Heart right ventricle (tissue), 16 donors: ENCODE measurements at regions not wholly inside any gene's neighbourhood (a gene's known extent, or its start where the extent isn't known, plus 50 kb on each side); places are given as distances from the start of the nearest gene placed in this dataset.

Experiments used
- ATAC-seq, 8 donors: fragments of 200-7000 bp; cut with Tn5 transposase; one replicate each; pipeline ENCODE4 v1.9.1; 2020; ENCODE audit warnings: mild to moderate bottlenecking in 8 of 8, moderate library complexity in 8 of 8, moderate number of reproducible peaks in 1 of 8
- DNase-seq, 2 donors: peaks; one replicate each; pipeline ENCODE4 v3.0.0-alpha.2; 2020
- H3K27ac ChIP-seq, 10 donors: fragments of 200-600 bp; sonication (generic) in 2 of 10; one replicate each; pipeline versions ENCODE4 v1.5.0 to v1.8.0; 2020 to 2022; ENCODE audit warnings: mild to moderate bottlenecking in 3 of 10
- H3K27me3 ChIP-seq, 7 donors: fragments of 200-600 bp; one replicate each; pipeline ENCODE4 v1.8.0; 2021 to 2022; ENCODE audit warnings: mild to moderate bottlenecking in 2 of 7
- H3K36me3 ChIP-seq, 9 donors: fragments of 200-600 bp; sonication (generic) in 1 of 9; one replicate each; pipeline versions ENCODE4 v1.5.0 to v1.8.0; 2020 to 2022; ENCODE audit warnings: mild to moderate bottlenecking in 2 of 9
- H3K4me1 ChIP-seq, 9 donors: fragments of 200-600 bp; sonication (generic) in 1 of 9; one replicate each; pipeline versions ENCODE4 v1.5.0 to v1.8.0; 2020 to 2022; ENCODE audit warnings: mild to moderate bottlenecking in 4 of 9
- H3K4me3 ChIP-seq, 10 donors: fragments of 200-600 bp; sonication (generic) in 2 of 10; one replicate each; pipeline versions ENCODE4 v1.5.0 to v1.8.0; 2020 to 2022; ENCODE audit warnings: mild to moderate bottlenecking in 7 of 10, moderate library complexity in 2 of 10
- H3K9me3 ChIP-seq, 11 donors: fragments of 200-600 bp in 10 of 11; sonication (generic) in 2 of 11; one replicate each; pipeline versions ENCODE4 v1.5.0 to v1.8.0; 2013 to 2022; ENCODE audit warnings: mild to moderate bottlenecking in 2 of 11, control low read depth in 1 of 11, moderate library complexity in 1 of 11
- WGBS, 2 donors: extraction: QIAGEN DNeasy Blood & Tissue Kit; methylation state at CpG; one replicate each; pipeline ENCODE4 v1.1.7; 2013; ENCODE audit warnings: inconsistent platforms in 1 of 2; 5-methylcytosine and 5-hydroxymethylcytosine counted together
- intact Hi-C, 10 donors: fragments of 100-400 bp; cut with DNase I; formaldehyde crosslinking; loops; one replicate each; pipeline versions ENCODE4 v1.11.1 to v1.14.2; 2022
- TF ChIP-seq, protein P1 (sequence below), 9 donors: fragments of 200-600 bp; sonication (generic) in 2 of 9; IDR thresholded peaks; one replicate each; pipeline versions ENCODE4 v1.5.0 to v1.8.0; 2021 to 2022; ENCODE audit warnings: antibody characterized with exemption in 9 of 9, mild to moderate bottlenecking in 5 of 9, moderate library complexity in 1 of 9
- donor health status: Arrhythmogenic right ventricular cardiomyopathy.
- donor health status: ischemic (EF 13 %, LVEDD 7.1; RV severe dilation, severe dysfunction).
- donor health status: healthy with polysubstance abuse.
- donor health status: DM: no; HTN: yes; CAD: no.
- donor health status: DM: no; HTN: no; CAD: no.
- donor health status: ischemic (EF 25% LVEDD 6.9; RV normal size, moderate dysfunction).
- donor health status: ischemic (EF 25% LVEDD 5.7; RV mildly dilated, moderate dysfunction).
- donor health status: healthy.
- donor health status: DM: yes; HTN: yes; CAD: no.
- donor health status: Ischemic cardiomyopathy.
- donor health status: ischemic (EF 35%, LVEDD 5.7; RV mildly dilated, moderate dysfunction).
- donor health status: nonischemic (EF 11% LVEDD 7.7; RV severe dilation, severe dysfunction).
- donor health status: DM: yes; HTN: yes; CAD: no.
- donor health status: PGD.
- donor health status: ischemic (EF 29% LVEDD 5.4; RV normal size, mild dysfunction).
- donor health status: nonischemic (EF 23%, LVEDD 6.1; RV moderate dilation, normal function).

DNA sequence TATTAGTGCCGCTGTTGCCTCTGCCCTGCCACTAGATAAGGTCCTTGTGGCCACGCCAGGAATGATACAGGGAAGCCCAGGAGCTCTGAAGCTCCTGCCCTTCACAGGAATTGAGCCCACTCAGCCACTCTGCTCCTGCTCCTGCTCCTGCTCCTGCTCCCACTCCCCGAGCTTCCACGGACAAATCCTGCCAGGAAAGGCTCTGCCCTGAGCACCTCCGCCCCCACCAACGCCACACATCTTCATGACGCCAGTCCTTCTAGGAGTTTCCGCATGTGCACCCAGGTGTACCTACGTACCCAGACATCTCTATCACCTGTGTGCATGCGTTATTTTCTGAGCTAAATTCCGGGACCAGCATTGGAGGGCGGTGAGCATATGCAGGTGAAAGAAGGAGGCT is 369.1 kb downstream of the C16orf95 start:
- Histone ChIP-seq H3K27ac (no peak overlapping the region), H3K36me3 (no peaks in the 10 kb centered on the region), H3K9me3 (no peaks in the 10 kb centered on the region), H3K4me3 (no peak overlapping the region), H3K27me3 (peaks cover 0 to 10% (median 0%) of the 10 kb centered on the region in 7 donors), H3K4me1 (peaks cover 0 to 9% (median 0%) of the 10 kb centered on the region in 9 donors)
- WGBS, 2 donors, result 90 to 92% methylated on average over 12 of the region's 12 CpGs
- intact Hi-C loops, result no loop called here
- DNase-seq, result no peak
- TF ChIP-seq, protein P1, sequence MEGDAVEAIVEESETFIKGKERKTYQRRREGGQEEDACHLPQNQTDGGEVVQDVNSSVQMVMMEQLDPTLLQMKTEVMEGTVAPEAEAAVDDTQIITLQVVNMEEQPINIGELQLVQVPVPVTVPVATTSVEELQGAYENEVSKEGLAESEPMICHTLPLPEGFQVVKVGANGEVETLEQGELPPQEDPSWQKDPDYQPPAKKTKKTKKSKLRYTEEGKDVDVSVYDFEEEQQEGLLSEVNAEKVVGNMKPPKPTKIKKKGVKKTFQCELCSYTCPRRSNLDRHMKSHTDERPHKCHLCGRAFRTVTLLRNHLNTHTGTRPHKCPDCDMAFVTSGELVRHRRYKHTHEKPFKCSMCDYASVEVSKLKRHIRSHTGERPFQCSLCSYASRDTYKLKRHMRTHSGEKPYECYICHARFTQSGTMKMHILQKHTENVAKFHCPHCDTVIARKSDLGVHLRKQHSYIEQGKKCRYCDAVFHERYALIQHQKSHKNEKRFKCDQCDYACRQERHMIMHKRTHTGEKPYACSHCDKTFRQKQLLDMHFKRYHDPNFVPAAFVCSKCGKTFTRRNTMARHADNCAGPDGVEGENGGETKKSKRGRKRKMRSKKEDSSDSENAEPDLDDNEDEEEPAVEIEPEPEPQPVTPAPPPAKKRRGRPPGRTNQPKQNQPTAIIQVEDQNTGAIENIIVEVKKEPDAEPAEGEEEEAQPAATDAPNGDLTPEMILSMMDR (IDR thresholded peaks at IDR 0.05), result no peak
- ATAC-seq, result no peak

DNA sequence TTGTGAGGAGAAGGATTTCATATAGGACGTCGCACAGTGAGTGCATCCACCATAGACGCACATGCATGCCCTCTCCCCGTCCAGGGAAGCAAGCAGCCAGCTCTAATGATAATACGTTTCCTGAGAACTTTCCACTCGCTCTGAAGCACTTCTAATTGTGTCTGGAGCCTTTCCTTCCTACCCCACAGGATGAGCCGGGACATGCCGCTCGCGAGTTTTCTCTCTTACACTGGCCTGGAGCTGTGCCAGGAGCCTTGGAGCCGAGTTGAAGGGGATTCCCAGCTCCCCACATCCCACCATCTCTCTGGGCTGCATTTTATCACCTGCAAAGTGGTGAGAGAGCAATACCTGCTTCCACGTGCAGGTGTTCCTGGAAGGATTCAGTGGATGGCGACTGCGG is 368.1 kb downstream of the C16orf95 start:
- Histone ChIP-seq H3K9me3 (no peaks in the 10 kb centered on the region), H3K4me3 (no peak overlapping the region), H3K27ac (no peak overlapping the region), H3K27me3 (peaks cover 0 to 10% (median 0%) of the 10 kb centered on the region in 7 donors), H3K36me3 (no peaks in the 10 kb centered on the region), H3K4me1 (peaks cover 0 to 9% (median 0%) of the 10 kb centered on the region in 9 donors)
- DNase-seq, result no peak
- intact Hi-C loops, result no loop called here
- TF ChIP-seq, protein P1 (IDR thresholded peaks at IDR 0.05), result no peak
- WGBS, 2 donors, result 56 to 66% methylated on average over 14 of the region's 14 CpGs
- no peak for ATAC-seq

DNA sequence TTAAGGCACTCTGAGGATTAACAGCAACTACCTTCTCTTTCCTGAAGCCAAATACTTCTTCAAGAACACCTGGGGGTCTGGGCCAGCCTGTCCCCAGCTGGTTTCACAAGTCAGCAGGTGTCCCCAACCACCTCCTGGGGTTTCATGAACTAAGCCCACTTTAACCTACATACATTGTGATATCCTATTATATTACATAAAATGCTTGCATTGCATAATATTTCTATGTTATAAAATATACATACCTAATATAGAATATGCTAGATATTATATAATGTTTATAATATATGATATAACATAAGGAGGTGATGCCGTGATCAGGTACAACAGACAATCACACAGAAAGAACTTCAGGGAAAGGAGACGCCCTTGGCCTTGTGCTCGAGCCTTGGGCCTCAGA is 367.6 kb downstream of the C16orf95 start:
- Histone ChIP-seq H3K36me3 (no peaks in the 10 kb centered on the region), H3K4me3 (no peak overlapping the region), H3K9me3 (no peaks in the 10 kb centered on the region), H3K4me1 (peaks cover 0 to 9% (median 0%) of the 10 kb centered on the region in 9 donors), H3K27ac (no peak overlapping the region), H3K27me3 (peaks cover 0 to 10% (median 0%) of the 10 kb centered on the region in 7 donors)
- no peak for DNase-seq
- TF ChIP-seq, protein P1 (IDR thresholded peaks at IDR 0.05), result no peak
- intact Hi-C loops, result no loop called here
- 98 to 99% methylated on average over 3 of the region's 3 CpGs for WGBS, 2 donors
- ATAC-seq, result no peak

DNA sequence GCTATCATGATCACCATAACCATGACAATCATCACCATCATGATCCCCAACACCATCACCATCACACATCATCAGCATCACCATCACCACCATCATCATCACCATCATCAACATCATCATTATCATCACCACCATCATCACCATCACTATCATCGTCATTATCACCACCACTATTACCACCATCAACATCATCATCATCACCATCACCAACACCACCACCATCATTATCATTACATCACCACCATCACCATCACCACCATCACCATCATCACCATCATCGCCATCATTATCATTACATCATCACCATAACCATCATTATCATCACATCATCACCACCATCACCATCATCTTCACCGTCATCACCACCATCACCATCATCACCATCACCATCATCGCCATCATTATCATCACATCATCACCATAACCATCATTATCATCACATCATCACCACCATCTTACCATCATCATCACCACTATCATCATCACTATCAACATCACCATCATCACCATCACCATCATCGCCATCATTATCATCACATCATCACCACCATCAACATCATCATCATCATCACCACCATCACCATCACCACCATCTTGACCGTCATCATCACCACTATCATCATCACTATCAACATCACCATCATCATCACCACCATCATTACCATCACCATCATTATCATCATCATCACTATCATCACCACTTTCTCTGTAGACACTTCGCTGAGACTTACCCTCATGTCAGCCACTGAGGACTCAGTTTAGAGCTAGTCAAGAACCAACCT is 366.0 kb downstream of the C16orf95 start:
- H3K36me3 ChIP-seq, result no peaks in the 10 kb centered on the region
- DNase-seq, result no peak
- H3K27ac ChIP-seq, result no peak overlapping the region
- 97% methylated on average over 7 of the region's 7 CpGs for WGBS, 2 donors
- H3K27me3 ChIP-seq, result peaks cover 0 to 16% (median 0%) of the 10 kb centered on the region in 7 donors
- ATAC-seq, result no peak
- H3K4me3 ChIP-seq, result no peak overlapping the region
- H3K4me1 ChIP-seq, result peaks cover 0 to 8% (median 0%) of the 10 kb centered on the region in 9 donors
- TF ChIP-seq, protein P1 (IDR thresholded peaks at IDR 0.05), result no peak
- intact Hi-C loops, result no loop called here
- no peaks in the 10 kb centered on the region for H3K9me3 ChIP-seq
